GM21786 (cell line): ENCODE measurements at regions not wholly inside any gene's neighbourhood (a gene's known extent, or its start where the extent isn't known, plus 50 kb on each side); places are given as distances from the start of the nearest gene placed in this dataset.
"Not testable (repeated sequence)": the region's sequence is repeated elsewhere in the genome, so short reads cannot be mapped to it uniquely, and the experiment has no call there.

Experiments
- ATAC-seq: cut with Tn5 transposase; IDR thresholded peaks from one replicate; pipeline ENCODE4 v1.9.1; 2021; ENCODE audit not compliant: unreplicated experiment

GRCh38 chr4:159780196-159780922 is 677.5 kb downstream of the RAPGEF2 start:
- ATAC-seq, result no peak

GRCh38 chr4:159787901-159788300 is 685.0 kb downstream of the RAPGEF2 start:
- no peak for ATAC-seq

GRCh38 chr4:159791334-159791733 is 688.5 kb downstream of the RAPGEF2 start:
- no peak for ATAC-seq

- ATAC-seq, result not testable (repeated sequence)
Measured at GRCh38 chr4:159804592-159804991, 701.7 kb downstream of the RAPGEF2 start.

GRCh38 chr4:159823743-159824142 is 720.9 kb downstream of the RAPGEF2 start:
- ATAC-seq, result no peak

- no peak for ATAC-seq
Measured at GRCh38 chr4:159828687-159829086, 725.8 kb downstream of the RAPGEF2 start.

- no peak for ATAC-seq
Measured at GRCh38 chr4:159829184-159829583, 726.3 kb downstream of the RAPGEF2 start.

GRCh38 chr4:159837071-159837470 is 734.2 kb downstream of the RAPGEF2 start:
- ATAC-seq, result no peak

- ATAC-seq, result no peak
Measured at GRCh38 chr4:159855731-159856130, 752.9 kb downstream of the RAPGEF2 start.

GRCh38 chr4:159856451-159856850 is 753.6 kb downstream of the RAPGEF2 start:
- ATAC-seq, result no peak

- no peak for ATAC-seq
Measured at GRCh38 chr4:159859656-159860148, 756.8 kb downstream of the RAPGEF2 start.

GRCh38 chr4:159860945-159861344 is 758.1 kb downstream of the RAPGEF2 start:
- ATAC-seq, result no peak

- no peak for ATAC-seq
Measured at GRCh38 chr4:159864337-159864736, 761.5 kb downstream of the RAPGEF2 start.

GRCh38 chr4:159867673-159868072 is 764.8 kb downstream of the RAPGEF2 start:
- no peak for ATAC-seq

- ATAC-seq, result not testable (repeated sequence)
Measured at GRCh38 chr4:159868936-159869335, 766.1 kb downstream of the RAPGEF2 start.

- no peak for ATAC-seq
Measured at GRCh38 chr4:159871141-159871540, 768.3 kb downstream of the RAPGEF2 start.

GRCh38 chr4:159881158-159881557 is 778.3 kb downstream of the RAPGEF2 start:
- ATAC-seq, result no peak

GRCh38 chr4:159884989-159885388 is 782.1 kb downstream of the RAPGEF2 start:
- ATAC-seq, result no peak

GRCh38 chr4:159899596-159899995 is 796.7 kb downstream of the RAPGEF2 start:
- ATAC-seq, result no peak

- no peak for ATAC-seq
Measured at GRCh38 chr4:159900562-159900961, 797.7 kb downstream of the RAPGEF2 start.

- no peak for ATAC-seq
Measured at GRCh38 chr4:159902648-159903047, 799.8 kb downstream of the RAPGEF2 start.

- no peak for ATAC-seq
Measured at GRCh38 chr4:159904906-159905305, 802.0 kb downstream of the RAPGEF2 start.

- no peak for ATAC-seq
Measured at GRCh38 chr4:159906051-159906450, 803.2 kb downstream of the RAPGEF2 start.
